CD4-positive, alpha-beta T cell treated with Interleukin-17A for 1 hour (primary cell): ENCODE measurements at regions not wholly inside any gene's neighbourhood (a gene's known extent, or its start where the extent isn't known, plus 50 kb on each side); places are given as distances from the start of the nearest gene placed in this dataset.

ENCODE experiments used
- DNase-seq: peaks from one replicate; pipeline ENCODE4 v3.0.0-alpha.2; 2020

- DNase-seq: no peak
Observed at GRCh38 chr2:216320852-216321251, 51.4 kb downstream of the MARCHF4 start.

GRCh38 chr2:216319771-216320170, 52.5 kb downstream of the MARCHF4 start:
- DNase-seq: no peak

GRCh38 chr2:216318521-216318874, 53.8 kb downstream of the MARCHF4 start:
- DNase-seq: peak; percentile 2

GRCh38 chr2:216317831-216318520, 54.3 kb downstream of the MARCHF4 start:
- no peak for DNase-seq

GRCh38 chr2:216316743-216317142, 55.5 kb downstream of the MARCHF4 start:
- DNase-seq: no peak

DNA sequence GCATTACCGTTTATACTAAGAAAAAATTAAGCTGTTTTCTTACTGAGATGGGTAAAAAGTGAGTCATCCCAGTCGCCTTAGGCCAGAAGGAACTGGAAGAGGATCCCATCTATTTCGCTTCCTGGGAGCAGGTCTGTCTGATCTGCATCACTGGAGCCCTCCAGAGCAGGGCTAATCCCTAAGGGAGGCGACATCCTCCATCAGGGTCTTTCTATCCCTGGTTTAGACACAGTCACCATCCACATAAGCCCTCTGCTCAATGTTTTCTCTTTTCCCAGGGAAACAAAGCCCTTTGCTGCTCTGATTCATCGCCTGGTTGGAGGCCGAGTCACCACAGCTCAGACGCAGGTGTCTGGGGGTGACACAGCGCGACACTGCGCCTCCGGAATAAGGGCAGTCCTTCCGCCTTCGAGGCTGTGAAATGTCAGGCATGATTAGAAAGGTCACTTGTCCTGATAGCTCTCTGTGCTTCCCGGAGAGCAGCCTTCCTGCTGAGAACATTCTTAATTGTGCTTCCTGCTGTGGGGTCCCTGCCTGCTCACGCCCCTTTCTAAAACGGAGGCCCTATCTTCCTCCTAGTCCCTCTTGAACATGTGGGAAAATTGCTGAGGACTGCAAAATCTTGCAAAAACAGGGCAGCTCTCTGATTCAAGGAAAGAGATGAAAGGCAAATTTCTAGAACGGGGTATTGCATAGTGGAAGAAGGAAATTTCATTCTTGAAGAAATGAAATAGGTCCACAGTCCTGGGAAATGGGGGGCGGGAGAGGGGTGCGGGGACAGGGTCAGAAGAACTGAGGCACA, 56.3 kb downstream of the MARCHF4 start:
- DNase-seq: no peak

DNA sequence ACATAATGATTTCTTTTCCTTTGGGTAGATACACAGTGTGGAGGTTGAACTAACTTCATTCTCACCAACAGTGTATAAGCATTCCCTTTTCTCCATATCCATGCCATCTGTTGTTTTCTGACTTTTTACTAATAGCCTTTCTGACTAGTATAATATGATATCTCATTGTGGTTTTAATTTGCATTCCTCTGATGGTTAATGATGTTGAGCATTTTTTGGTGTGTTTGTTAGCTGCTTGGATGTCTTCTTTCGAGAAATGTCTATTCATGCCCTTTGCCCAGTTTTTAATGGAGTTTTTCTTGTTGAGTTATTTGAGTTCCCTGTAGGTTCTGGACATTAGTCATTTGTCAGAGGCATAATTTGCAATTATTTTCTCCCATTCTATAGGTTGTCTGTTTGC, 59.8 kb downstream of the MARCHF4 start:
- DNase-seq: no peak

DNA sequence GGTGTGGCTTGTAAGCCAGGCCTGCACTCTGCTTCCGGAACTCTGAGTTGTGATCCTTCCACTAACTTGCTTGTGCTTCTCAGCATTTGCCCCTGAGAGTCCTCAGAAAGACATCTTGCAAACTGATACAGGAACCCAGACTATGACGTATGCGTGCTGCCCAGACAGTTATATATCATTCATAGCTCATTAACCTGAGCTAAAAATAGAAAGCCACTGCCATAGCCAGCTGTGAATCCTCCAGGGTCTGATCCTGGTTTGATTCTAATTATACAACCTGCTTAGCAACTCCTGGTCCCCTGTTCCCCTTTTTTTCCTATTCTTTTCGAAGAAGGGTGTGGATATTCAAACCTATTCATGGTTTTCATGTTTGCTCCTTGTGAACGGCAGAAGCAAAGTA, 63.7 kb downstream of the MARCHF4 start:
- no peak for DNase-seq

DNA sequence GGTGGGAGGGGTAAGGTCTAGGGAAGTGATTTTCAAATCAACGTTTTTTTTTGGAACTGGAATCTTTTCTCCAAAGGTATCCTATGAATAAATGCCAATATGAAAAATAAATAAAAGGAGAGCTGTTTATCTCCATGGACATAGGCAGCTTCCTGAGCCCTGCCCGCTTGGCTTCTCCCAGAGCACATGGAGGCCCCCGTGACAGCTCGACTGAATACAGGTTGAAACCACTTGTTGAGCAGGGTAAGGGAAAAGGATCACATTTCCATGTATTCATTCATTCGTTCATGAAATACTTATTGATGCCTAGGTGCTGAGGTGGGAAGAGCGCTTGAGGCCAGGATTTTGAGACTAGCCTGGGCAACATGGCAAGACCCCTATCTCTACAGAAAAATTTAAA, 64.8 kb downstream of the MARCHF4 start:
- no peak for DNase-seq

DNA sequence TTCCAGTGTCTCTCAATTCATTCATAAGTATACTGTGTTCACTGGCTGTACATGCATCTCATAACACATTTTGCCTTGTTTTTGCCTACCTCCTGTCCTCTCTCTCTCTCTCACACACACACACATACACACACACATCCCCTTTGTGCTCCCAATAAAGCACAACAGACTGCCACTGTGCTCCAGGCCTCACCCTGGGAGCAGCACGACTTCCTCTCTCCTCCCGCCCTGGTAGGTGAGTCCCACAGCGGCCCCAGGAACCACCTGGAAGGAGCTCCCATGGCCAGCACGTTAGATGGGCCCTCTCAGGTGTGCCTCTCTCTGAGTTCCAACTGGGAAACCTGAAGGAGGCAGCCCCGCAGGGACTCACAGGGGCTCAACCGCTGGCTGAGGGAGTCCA, 65.4 kb downstream of the MARCHF4 start:
- no peak for DNase-seq

DNA sequence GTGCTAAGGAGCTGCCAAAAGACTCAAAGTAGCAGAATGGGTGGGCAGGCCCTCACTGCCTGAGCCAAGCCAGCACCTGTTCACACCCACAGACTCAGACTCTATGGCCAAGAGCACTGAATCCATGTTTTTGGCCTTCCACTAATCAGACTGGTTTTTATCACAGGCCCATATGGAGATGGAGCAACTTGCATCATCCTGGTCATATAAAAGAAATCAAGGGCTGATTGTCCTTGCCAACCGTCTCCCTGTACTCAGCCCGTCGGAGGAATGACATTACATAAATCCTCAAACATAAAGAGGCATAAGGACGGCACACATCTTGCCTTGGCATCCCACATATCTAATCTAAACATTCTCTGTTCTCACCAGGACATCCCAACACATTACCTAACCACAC, 66.7 kb downstream of the MARCHF4 start:
- no peak for DNase-seq

DNA sequence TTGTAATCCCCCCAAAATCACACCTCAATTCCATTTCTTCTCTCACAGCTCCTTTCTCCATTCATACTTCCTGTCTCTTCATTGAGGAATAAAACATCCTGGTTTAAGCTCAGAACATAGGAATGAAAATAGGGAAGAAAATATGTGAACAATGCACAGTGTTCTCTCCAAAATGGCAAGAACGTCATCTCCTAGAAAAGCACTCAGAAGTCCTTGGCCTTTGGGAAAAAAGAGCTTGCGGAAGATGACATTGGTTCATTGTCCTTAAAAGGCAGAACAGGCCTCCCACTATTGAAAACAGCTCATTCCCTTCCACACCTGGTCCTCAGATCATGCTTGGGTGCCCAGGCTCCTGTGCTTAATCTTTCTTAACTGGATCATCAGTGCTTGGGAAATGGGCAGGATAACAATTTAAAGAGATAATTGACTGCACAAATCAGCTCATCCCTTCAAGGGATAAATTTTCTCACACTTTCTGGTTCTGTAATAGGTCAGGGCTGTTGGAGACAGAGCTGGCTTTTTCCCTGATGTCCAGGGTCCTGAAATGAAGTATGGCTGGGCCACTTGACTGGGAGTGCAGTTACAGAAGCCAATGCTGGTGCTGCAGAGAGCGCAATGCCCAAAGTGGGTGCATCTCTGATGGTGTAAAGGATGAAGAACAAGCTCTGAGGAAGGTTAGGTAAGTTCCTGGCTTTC, 69.2 kb downstream of the MARCHF4 start:
- no peak for DNase-seq

DNA sequence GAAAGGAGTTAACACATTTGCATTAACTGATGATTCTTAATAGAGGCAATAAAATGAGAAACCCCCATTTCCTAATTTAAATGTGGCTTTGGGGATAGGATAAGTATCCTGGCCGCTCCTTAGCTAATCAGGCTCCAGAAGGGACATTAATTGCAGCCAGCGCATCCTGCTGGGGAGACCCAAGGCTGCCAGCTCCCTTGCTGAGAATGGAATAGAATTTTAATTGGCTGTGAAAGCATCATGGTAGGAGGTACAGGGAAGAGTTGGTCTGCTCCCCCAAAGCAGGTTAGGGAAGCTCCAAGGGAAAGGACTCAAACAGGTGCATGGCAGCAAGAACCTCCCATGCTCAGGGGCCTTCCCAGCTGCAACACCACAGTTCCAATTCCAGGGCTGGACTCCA, 71.4 kb downstream of the MARCHF4 start:
- DNase-seq: no peak

DNA sequence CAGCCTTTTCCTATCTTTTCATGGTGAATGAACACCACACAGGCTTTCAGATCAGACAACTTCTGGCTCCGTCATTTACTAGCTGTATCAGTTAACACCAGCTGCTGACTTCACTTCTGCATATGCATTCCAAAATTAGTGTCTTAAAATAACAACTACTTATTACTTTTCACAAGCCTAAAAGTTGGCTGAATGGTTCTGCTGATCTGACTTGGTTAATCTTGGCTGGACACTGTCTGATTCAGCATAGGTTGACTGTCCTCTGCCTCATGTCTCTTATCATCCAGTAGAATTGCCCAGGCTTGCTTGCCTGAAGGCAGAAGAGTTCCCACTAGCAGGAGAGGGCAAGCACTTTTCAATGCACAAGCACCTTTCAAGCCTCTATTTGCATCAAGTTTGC, 72.7 kb downstream of the MARCHF4 start:
- no peak for DNase-seq

DNA sequence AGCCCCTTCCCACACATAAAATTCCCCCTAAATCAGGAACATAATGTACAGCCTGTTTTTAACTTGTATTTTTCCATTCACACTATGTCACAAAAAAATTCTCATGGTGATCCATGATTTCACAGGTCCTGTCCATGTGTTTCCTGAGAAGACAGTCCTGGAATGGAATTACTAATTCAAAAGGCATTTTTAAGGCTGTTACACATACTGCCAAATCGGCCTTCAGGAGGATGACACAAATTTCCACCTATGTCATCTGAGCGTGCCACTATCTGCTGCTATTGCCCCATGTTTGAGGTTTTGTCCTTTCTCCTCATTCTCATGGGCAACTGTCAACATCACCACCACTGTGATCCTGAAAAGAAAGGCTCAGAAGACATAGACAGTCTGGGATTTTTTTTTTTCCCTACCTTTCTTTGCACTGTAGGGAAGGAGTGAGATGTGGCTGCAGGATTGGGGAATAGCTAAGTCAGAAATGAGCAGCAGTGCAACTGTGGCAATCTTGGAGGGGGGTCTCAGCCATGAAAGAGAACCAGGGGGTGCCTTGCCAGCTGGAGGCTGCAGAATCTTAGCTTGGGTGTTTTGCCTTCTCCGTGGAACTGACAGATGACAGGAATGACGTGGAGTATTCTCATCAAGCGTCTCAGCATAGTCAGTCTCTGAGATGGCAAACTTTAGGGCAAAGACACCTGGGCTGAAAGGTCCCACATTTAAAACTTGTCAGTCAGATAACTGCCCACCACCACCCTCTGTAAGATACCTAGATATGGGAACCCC, 73.4 kb downstream of the MARCHF4 start:
- no peak for DNase-seq

DNA sequence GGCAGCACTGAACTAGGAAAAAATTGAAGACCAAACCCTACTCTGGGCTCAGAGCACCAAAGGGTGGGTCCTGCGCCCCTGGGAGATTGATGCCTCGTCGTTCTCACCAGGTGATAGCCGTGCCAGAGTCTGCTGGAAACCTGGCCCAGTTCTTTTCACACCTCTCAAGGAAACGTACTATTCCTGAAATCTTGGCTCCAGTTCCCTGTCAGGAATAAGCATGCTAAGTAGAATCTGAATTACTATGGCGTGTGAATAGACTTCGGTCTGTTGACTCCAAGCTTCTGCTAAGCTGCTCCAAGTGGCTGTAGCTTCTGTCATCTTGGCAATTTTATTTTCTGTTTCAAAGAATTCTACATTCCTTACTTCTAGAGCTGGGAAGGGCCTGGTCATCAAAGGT, 75.4 kb downstream of the MARCHF4 start:
- DNase-seq: no peak

- DNase-seq: no peak
Observed at GRCh38 chr2:216294305-216294704, 78.0 kb downstream of the MARCHF4 start.

DNA sequence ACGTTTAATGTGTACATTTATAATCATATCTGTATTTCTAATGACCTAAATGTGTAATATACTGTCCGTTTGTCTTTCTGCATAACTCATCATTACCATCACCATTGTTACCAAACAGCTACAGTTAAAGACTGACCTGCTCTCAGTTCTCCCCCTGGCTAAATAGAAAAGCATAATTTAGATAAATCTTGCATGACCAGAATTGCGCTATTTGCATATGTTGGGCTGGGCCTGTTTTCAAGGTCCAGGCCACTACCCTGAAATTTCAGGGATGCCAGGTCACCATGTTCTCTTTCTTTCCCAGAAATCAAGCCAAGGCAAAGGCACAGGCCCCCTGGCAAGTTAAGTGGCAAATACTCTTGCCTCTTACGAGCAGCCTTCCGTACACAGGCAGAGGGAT, 78.4 kb downstream of the MARCHF4 start:
- DNase-seq: no peak

DNA sequence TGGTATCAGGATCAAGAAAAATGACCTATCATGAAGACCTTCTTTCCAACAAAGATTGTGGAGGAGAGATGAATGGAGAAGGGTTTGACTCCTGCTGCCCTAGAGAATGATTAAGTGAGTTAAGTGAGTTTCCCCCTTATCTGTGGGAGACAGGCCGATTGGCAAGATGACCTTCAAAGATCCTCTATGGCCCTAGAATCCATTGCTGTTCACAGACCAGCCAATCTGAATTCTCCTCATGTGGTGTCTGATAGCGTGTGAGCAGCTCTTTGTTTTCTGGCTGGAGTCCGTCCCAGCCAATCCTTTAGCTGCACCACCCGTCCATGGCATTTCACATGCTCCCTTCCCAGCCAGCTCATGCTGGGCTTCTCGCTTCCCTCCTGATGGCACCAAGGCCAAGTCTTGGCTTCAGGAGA, 79.4 kb downstream of the MARCHF4 start:
- no peak for DNase-seq

- DNase-seq: no peak
Observed at GRCh38 chr2:216292475-216292874, 79.8 kb downstream of the MARCHF4 start.

DNA sequence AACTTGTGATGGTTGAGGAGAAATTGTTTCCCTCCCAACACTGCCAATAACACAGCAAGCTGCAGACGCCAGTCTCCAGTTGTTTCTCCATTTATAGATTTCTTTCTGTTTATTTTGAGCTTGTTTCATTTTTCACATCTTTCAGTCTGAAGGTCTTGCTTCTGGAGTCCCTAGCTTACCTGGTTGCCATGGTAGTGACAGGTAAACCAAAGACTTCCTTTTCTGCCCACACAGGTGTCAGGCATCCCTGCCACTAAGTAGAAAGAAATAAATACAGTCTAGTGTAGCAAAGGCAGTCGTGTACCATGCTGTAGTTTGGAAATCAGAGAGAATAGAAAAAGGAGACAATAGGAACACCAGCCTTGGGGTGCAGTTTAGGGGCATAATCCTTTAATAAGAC, 82.8 kb downstream of the MARCHF4 start:
- no peak for DNase-seq

- DNase-seq: no peak
Observed at GRCh38 chr2:216287251-216287650, 85.0 kb downstream of the MARCHF4 start.

- no peak for DNase-seq
Observed at GRCh38 chr2:216286616-216287231, 85.6 kb downstream of the MARCHF4 start.
